Fibroblast of villous mesenchyme (primary cell): ENCODE measurements at regions not wholly inside any gene's neighbourhood (a gene's known extent, or its start where the extent isn't known, plus 50 kb on each side); places are given as distances from the start of the nearest gene placed in this dataset.
"Not testable (repeated sequence)": the region's sequence is repeated elsewhere in the genome, so short reads cannot be mapped to it uniquely, and the experiment has no call there.

Experiments used
- DNase-seq: peaks from one replicate; pipeline ENCODE4 v3.0.0-alpha.2; 2010; ENCODE audit warnings: low read depth
- H3K4me3 ChIP-seq: 2 replicates; pipeline ENCODE4 v1.5.1; 2011; ENCODE audit warnings: low read depth, mild to moderate bottlenecking, low read length

- not testable (repeated sequence) for DNase-seq, H3K4me3 ChIP-seq
Measured at GRCh38 chr6:60574723-60575122, 1711.3 kb downstream of the KHDRBS2 start.

- H3K4me3 ChIP-seq, DNase-seq: not testable (repeated sequence)
Measured at GRCh38 chr6:60572607-60573006, 1713.4 kb downstream of the KHDRBS2 start.

- not testable (repeated sequence) for H3K4me3 ChIP-seq, DNase-seq
Measured at GRCh38 chr6:60571293-60572016, 1714.6 kb downstream of the KHDRBS2 start.

GRCh38 chr6:60570599-60570998, 1715.4 kb downstream of the KHDRBS2 start:
- not testable (repeated sequence) for H3K4me3 ChIP-seq, DNase-seq

GRCh38 chr6:60567447-60568187, 1718.4 kb downstream of the KHDRBS2 start:
- not testable (repeated sequence) for H3K4me3 ChIP-seq, DNase-seq

GRCh38 chr6:60566387-60566786, 1719.6 kb downstream of the KHDRBS2 start:
- not testable (repeated sequence) for DNase-seq, H3K4me3 ChIP-seq

- DNase-seq, H3K4me3 ChIP-seq: not testable (repeated sequence)
Measured at GRCh38 chr6:60559702-60560101, 1726.3 kb downstream of the KHDRBS2 start.

- H3K4me3 ChIP-seq, DNase-seq: not testable (repeated sequence)
Measured at GRCh38 chr6:60547340-60547739, 1738.7 kb downstream of the KHDRBS2 start.

GRCh38 chr6:60524770-60525169, 1761.3 kb downstream of the KHDRBS2 start:
- DNase-seq, H3K4me3 ChIP-seq: not testable (repeated sequence)

- not testable (repeated sequence) for DNase-seq, H3K4me3 ChIP-seq
Measured at GRCh38 chr6:60477747-60478146, 1808.3 kb downstream of the KHDRBS2 start.

GRCh38 chr6:60473805-60474204, 1812.2 kb downstream of the KHDRBS2 start:
- not testable (repeated sequence) for H3K4me3 ChIP-seq

GRCh38 chr6:60471426-60471825, 1814.6 kb downstream of the KHDRBS2 start:
- DNase-seq, H3K4me3 ChIP-seq: not testable (repeated sequence)

More at GRCh38 chr6:60473805-60474204, 1812.2 kb downstream of the KHDRBS2 start:
- DNase-seq = not testable (repeated sequence)

- not testable (repeated sequence) for H3K4me3 ChIP-seq
Measured at GRCh38 chr6:60450428-60450827, 1835.6 kb downstream of the KHDRBS2 start.

GRCh38 chr6:60444532-60444931, 1841.5 kb downstream of the KHDRBS2 start:
- H3K4me3 ChIP-seq, DNase-seq: not testable (repeated sequence)

More at GRCh38 chr6:60450428-60450827, 1835.6 kb downstream of the KHDRBS2 start:
- DNase-seq = not testable (repeated sequence)

- DNase-seq, H3K4me3 ChIP-seq: not testable (repeated sequence)
Measured at GRCh38 chr6:60439709-60440108, 1846.3 kb downstream of the KHDRBS2 start.

- H3K4me3 ChIP-seq, DNase-seq: not testable (repeated sequence)
Measured at GRCh38 chr6:60422691-60423090, 1863.3 kb downstream of the KHDRBS2 start.

GRCh38 chr6:60416118-60416517, 1869.9 kb downstream of the KHDRBS2 start:
- H3K4me3 ChIP-seq, DNase-seq: not testable (repeated sequence)

- not testable (repeated sequence) for DNase-seq, H3K4me3 ChIP-seq
Measured at GRCh38 chr6:60408747-60409146, 1877.3 kb downstream of the KHDRBS2 start.

GRCh38 chr6:60403268-60403667, 1882.8 kb downstream of the KHDRBS2 start:
- H3K4me3 ChIP-seq, DNase-seq: not testable (repeated sequence)

- H3K4me3 ChIP-seq, DNase-seq: not testable (repeated sequence)
Measured at GRCh38 chr6:60402490-60402889, 1883.5 kb downstream of the KHDRBS2 start.
